K562 (cell line): ENCODE measurements at regions not wholly inside any gene's neighbourhood (a gene's known extent, or its start where the extent isn't known, plus 50 kb on each side); places are given as distances from the start of the nearest gene placed in this dataset.

Source experiments
- ATF2 ChIP-seq: sonication (generic); formaldehyde crosslinking; IDR thresholded peaks from 2 replicates; pipeline ENCODE4 v1.8.1; 2022; ENCODE audit warnings: missing genetic modification reagents
- EZH2 ChIP-seq: IDR thresholded peaks from 2 replicates; pipeline ENCODE4 v1.6.1; 2012; ENCODE audit warnings: low read depth, mild to moderate bottlenecking, inconsistent platforms, low read length, borderline replicate concordance
- TAF1 ChIP-seq: IDR thresholded peaks from 2 replicates; pipeline ENCODE4 v1.6.1; 2011; ENCODE audit warnings: mild to moderate bottlenecking, low read length, moderate library complexity; ENCODE audit not compliant: insufficient read depth, control insufficient read depth, severe bottlenecking; ENCODE audit errors: extremely low read depth

GRCh38 chr9:84592918-84593317 is 76.6 kb upstream of the NTRK2 start:
- TF ChIP-seq ATF2 (CRISPR knock-in tag) (no peak), EZH2 (no peak), TAF1 (no peak)
